SK-N-SH (cell line): ENCODE measurements at regions not wholly inside any gene's neighbourhood (a gene's known extent, or its start where the extent isn't known, plus 50 kb on each side); places are given as distances from the start of the nearest gene placed in this dataset.

Experiments
- CTCF ChIA-PET: fragments of 300-600, 350-600 bp; formaldehyde crosslinking; extraction: SDS; loops from one replicate; lab custom pipeline; 2021; lab: Yijun Ruan, JAX
- POLR2A ChIA-PET: fragments of 350-600 bp; sonication (Branson Sonifier 250); formaldehyde crosslinking; extraction: SDS; loops from one replicate; lab custom pipeline; 2020; ENCODE audit warnings: antibody characterized with exemption, inconsistent platforms; lab: Yijun Ruan, JAX
- DNase-seq: peaks from one replicate; pipeline ENCODE4 v3.0.0; 2012
- H2AFZ ChIP-seq: fragments of 200-600 bp; sonication (generic); 2 replicates; pipeline ENCODE4 v1.8.1; 2016; ENCODE audit warnings: antibody characterized with exemption, mild to moderate bottlenecking, low read depth
- H3F3A ChIP-seq: fragments of 200-600 bp; sonication (generic); replicated peaks from 2 replicates; pipeline ENCODE3; 2016; ENCODE audit warnings: antibody characterized with exemption, mild to moderate bottlenecking; ENCODE audit not compliant: insufficient read depth
- H3K27ac ChIP-seq, 2 experiments: fragments of 200-500 bp in 1 of 2; fragments of 200-600 bp in 1 of 2; sonication (Bioruptor generic) in 1 of 2; sonication (generic), shearing (Covaris generic) in 1 of 2; 2 replicates each; pipeline versions ENCODE4 v1.5.1 to v1.6.1; 2014 to 2016; ENCODE audit warnings: low read depth in 2 of 2, inconsistent platforms in 1 of 2, low read length in 1 of 2, mild to moderate bottlenecking in 1 of 2, mixed read lengths in 1 of 2
- H3K27me3 ChIP-seq: fragments of 200-600 bp; sonication (generic), shearing (Covaris generic); 2 replicates; pipeline ENCODE4 v1.6.1; 2016; ENCODE audit warnings: mixed run types; ENCODE audit not compliant: insufficient read depth
- H3K36me3 ChIP-seq, 2 experiments: fragments of 200-500 bp in 1 of 2; fragments of 200-600 bp in 1 of 2; sonication (Bioruptor generic) in 1 of 2; sonication (generic) in 1 of 2; replicated peaks in 1 of 2; 2 replicates each; pipeline versions ENCODE3 to v1.5.1; 2014 to 2016; ENCODE audit warnings: low read length in 1 of 2, mild to moderate bottlenecking in 1 of 2; ENCODE audit not compliant: insufficient read depth in 2 of 2, control insufficient read depth in 1 of 2
- H3K4me1 ChIP-seq, 2 experiments: fragments of 200-500 bp in 1 of 2; fragments of 200-600 bp in 1 of 2; sonication (Bioruptor generic) in 1 of 2; sonication (generic), shearing (Covaris generic) in 1 of 2; 2 replicates each; pipeline versions ENCODE4 v1.5.1 to v1.6.1; 2014 to 2016; ENCODE audit warnings: low read depth in 1 of 2, low read length in 1 of 2, mixed run types in 1 of 2; ENCODE audit not compliant: insufficient read depth in 2 of 2, control insufficient read depth in 1 of 2
- H3K4me2 ChIP-seq: fragments of 200-600 bp; sonication (generic), shearing (Covaris generic); 2 replicates; pipeline ENCODE4 v1.6.1; 2017; ENCODE audit warnings: mixed run types
- H3K4me3 ChIP-seq, 2 experiments: fragments of 200-500 bp in 1 of 2; fragments of 200-600 bp in 1 of 2; sonication (Bioruptor generic) in 1 of 2; sonication (generic), shearing (Covaris generic) in 1 of 2; 2 replicates each; pipeline versions ENCODE4 v1.5.1 to v1.8.1; 2014 to 2016; ENCODE audit warnings: low read depth in 2 of 2, inconsistent platforms in 1 of 2, low read length in 1 of 2, mild to moderate bottlenecking in 1 of 2, mixed read lengths in 1 of 2, moderate library complexity in 1 of 2
- H3K79me2 ChIP-seq: fragments of 200-600 bp; sonication (generic); 2 replicates; pipeline ENCODE4 v1.8.1; 2017; ENCODE audit warnings: mild to moderate bottlenecking; ENCODE audit not compliant: insufficient read depth
- H3K9ac ChIP-seq: fragments of 200-600 bp; sonication (generic); 2 replicates; pipeline ENCODE4 v1.6.1; 2017; ENCODE audit warnings: mixed run types
- H3K9me2 ChIP-seq: fragments of 200-600 bp; sonication (generic); 2 replicates; pipeline ENCODE4 v1.6.1; 2017; ENCODE audit warnings: mixed run types
- H3K9me3 ChIP-seq: fragments of 200-600 bp; sonication (generic); 2 replicates; pipeline ENCODE4 v1.6.1; 2017; ENCODE audit warnings: mixed run types, mild to moderate bottlenecking, moderate library complexity
- H4K20me1 ChIP-seq: fragments of 200-600 bp; sonication (generic); 2 replicates; pipeline ENCODE4 v1.6.1; 2017; ENCODE audit warnings: mild to moderate bottlenecking, mixed run types; ENCODE audit not compliant: insufficient read depth
- CTCF ChIP-seq: fragments of 200-600 bp; sonication (generic); IDR thresholded peaks from 2 replicates; pipeline ENCODE4 v1.6.1; 2017; ENCODE audit warnings: antibody characterized with exemption, mild to moderate bottlenecking, moderate library complexity
- ELF1 ChIP-seq: IDR thresholded peaks from 2 replicates; pipeline ENCODE4 v1.4.0; 2012
- EP300 ChIP-seq, 2 experiments: IDR thresholded peaks; 2 replicates each; pipeline versions ENCODE4 v1.4.0 to v1.6.1; 2012; ENCODE audit warnings: borderline replicate concordance in 1 of 2, low read depth in 1 of 2, low read length in 1 of 2
- FOXJ3 ChIP-seq: sonication (generic); formaldehyde crosslinking; IDR thresholded peaks from 2 replicates; pipeline ENCODE4 v1.5.1; 2020; ENCODE audit warnings: mild to moderate bottlenecking, missing genetic modification reagents
- FOXM1 ChIP-seq: IDR thresholded peaks from 2 replicates; pipeline ENCODE4 v1.4.0; 2012; ENCODE audit warnings: low read depth, mild to moderate bottlenecking
- GABPA ChIP-seq: IDR thresholded peaks from 2 replicates; pipeline ENCODE4 v1.4.0; 2012; ENCODE audit warnings: low read depth, mild to moderate bottlenecking
- GATA2 ChIP-seq: sonication (generic); formaldehyde crosslinking; IDR thresholded peaks from 2 replicates; pipeline ENCODE4 v1.5.0; 2020; ENCODE audit warnings: mild to moderate bottlenecking, missing genetic modification reagents
- MAX ChIP-seq: IDR thresholded peaks from 2 replicates; pipeline ENCODE4 v1.4.0; 2012; ENCODE audit warnings: low read depth
- NFIC ChIP-seq: IDR thresholded peaks from 2 replicates; pipeline ENCODE4 v1.4.0; 2012; ENCODE audit warnings: borderline replicate concordance
- PBX3 ChIP-seq: IDR thresholded peaks from 2 replicates; pipeline ENCODE4; 2012
- POLR2AphosphoS5 ChIP-seq: IDR thresholded peaks from 2 replicates; pipeline ENCODE4 v1.6.1; 2012; ENCODE audit warnings: low read depth, low read length
- RFX5 ChIP-seq: IDR thresholded peaks from 2 replicates; pipeline ENCODE4 v1.6.1; 2012; ENCODE audit warnings: mild to moderate bottlenecking, improper control_type of control experiment, low read length
- SMC3 ChIP-seq: IDR thresholded peaks from 2 replicates; pipeline ENCODE4 v1.6.1; 2012; ENCODE audit warnings: low read depth, low read length, improper control_type of control experiment
- TCF12 ChIP-seq: IDR thresholded peaks from 2 replicates; pipeline ENCODE4 v1.4.0; 2012
- TEAD4 ChIP-seq: IDR thresholded peaks from 2 replicates; pipeline ENCODE4 v1.4.0; 2012; ENCODE audit warnings: mild to moderate bottlenecking, borderline replicate concordance; ENCODE audit not compliant: insufficient read depth
- USF2 ChIP-seq: fragments of 150-350 bp; IDR thresholded peaks from 2 replicates; pipeline ENCODE4 v1.6.1; 2017; ENCODE audit warnings: antibody characterized with exemption, low read length, low read depth, borderline replicate concordance
- WGBS: methylation state at CpG from one replicate; pipeline ENCODE4 v1.1.6; 2017; ENCODE audit warnings: low lambda C conversion rate; 5-methylcytosine and 5-hydroxymethylcytosine counted together

- H3K4me2 ChIP-seq: no peak overlapping the region
- H3K36me3 ChIP-seq: no peaks in the 10 kb centered on the region
- ChIA-PET POLR2A (no interaction called here), CTCF (interaction anchor here (0.8 to 1.9 kb wide), 7 partner anchors 10 to 296 kb away, joined by 3 to 13 read pairs (median 4); no protein-coding TSS in a partner anchor)
- no peak for DNase-seq
- H3K9me3 ChIP-seq: no peaks in the 10 kb centered on the region
- WGBS: 25% methylated on average over 10 of the region's 18 CpGs
- no peaks in the 10 kb centered on the region for H4K20me1 ChIP-seq
- H3K4me1 ChIP-seq: no peaks in the 10 kb centered on the region
- no peak overlapping the region for H3K4me3 ChIP-seq
- no peak overlapping the region for H3K27ac ChIP-seq
- no peak overlapping the region for H3K9ac ChIP-seq
- no peaks in the 10 kb centered on the region for H3K9me2 ChIP-seq
- no peak overlapping the region for H2AFZ ChIP-seq
- H3F3A ChIP-seq: no peaks in the 10 kb centered on the region
- no peaks in the 10 kb centered on the region for H3K79me2 ChIP-seq
- TF ChIP-seq GABPA (no peak), TCF12 (no peak), FOXM1 (no peak), ELF1 (no peak), PBX3 (no peak), MAX (no peak), GATA2 (CRISPR knock-in tag) (no peak), SMC3 (no peak), USF2 (no peak), CTCF (no peak), NFIC (no peak), RFX5 (no peak), POLR2AphosphoS5 (no peak), TEAD4 (no peak), FOXJ3 (CRISPR knock-in tag) (no peak), EP300 (IDR thresholded peaks at IDR 0.05; ENCODE audit: borderline replicate concordance in 1 of 2, low read depth in 1 of 2, low read length in 1 of 2) (no peak)
- TF ChIP-seq, all 33 proteins: peak for 0
- H3K27me3 ChIP-seq: no peaks in the 10 kb centered on the region
Observed at GRCh38 chr20:21809961-21810523, 104.6 kb downstream of the PAX1 start.
